B cell (primary cell): ENCODE measurements at regions not wholly inside any gene's neighbourhood (a gene's known extent, or its start where the extent isn't known, plus 50 kb on each side); places are given as distances from the start of the nearest gene placed in this dataset.
"Not testable (repeated sequence)": the region's sequence is repeated elsewhere in the genome, so short reads cannot be mapped to it uniquely, and the experiment has no call there.

Experiments used
- ATAC-seq: fragments of 200-7000 bp; cut with Tn5 transposase; one replicate; pipeline ENCODE4 v1.10.0; 2021; ENCODE audit warnings: low read depth, mild to moderate bottlenecking, moderate number of reproducible peaks, moderate library complexity
- CTCF ChIA-PET: fragments of 350-600 bp; sonication (Branson Sonifier 250); formaldehyde crosslinking; loops from one replicate; lab custom pipeline; 2021; ENCODE audit warnings: antibody characterized with exemption, inconsistent platforms; lab: Charles Lee
- POLR2A ChIA-PET: fragments of 350-600 bp; sonication (Branson Sonifier 250); formaldehyde crosslinking; loops from one replicate; lab custom pipeline; 2021; ENCODE audit warnings: antibody characterized with exemption; lab: Charles Lee
- DNase-seq: peaks from one replicate; pipeline ENCODE4 v3.0.0; 2013
- H2AFZ ChIP-seq: 2 replicates; pipeline ENCODE4 v1.6.1; 2012; ENCODE audit warnings: mild to moderate bottlenecking, low read depth, low read length; ENCODE audit not compliant: insufficient read depth, poor library complexity, severe bottlenecking
- H3K27ac ChIP-seq, 2 donors: 1 replicate in 1 of 2; 2 replicates in 1 of 2; pipeline ENCODE4 v1.5.1; 2012 to 2013; ENCODE audit warnings: low read length in 2 of 2, mild to moderate bottlenecking in 2 of 2, moderate library complexity in 1 of 2
- H3K27me3 ChIP-seq, 4 experiments: fragments of 200-600 bp in 1 of 4; sonication (generic) in 1 of 4; replicated peaks in 1 of 4; 1 replicate in 2 of 4; 2 replicates in 2 of 4; pipeline versions ENCODE4 v1.6.1 to v1.7.0; 2013 to 2016; ENCODE audit warnings: low read length in 3 of 4, mild to moderate bottlenecking in 2 of 4, mixed read lengths in 1 of 4, moderate library complexity in 1 of 4; ENCODE audit not compliant: insufficient read depth in 4 of 4, control insufficient read depth in 3 of 4; ENCODE audit errors: control extremely low read depth in 1 of 4
- H3K36me3 ChIP-seq, 2 experiments: replicated peaks in 1 of 2; 1 replicate in 1 of 2; 2 replicates in 1 of 2; pipeline versions ENCODE4 v1.6.1 to v1.7.1; 2013; ENCODE audit warnings: low read length in 1 of 2; ENCODE audit not compliant: insufficient read depth in 2 of 2, control insufficient read depth in 1 of 2; ENCODE audit errors: control extremely low read depth in 1 of 2, extremely low read depth in 1 of 2
- H3K4me1 ChIP-seq, 2 donors: fragments of 200-600 bp in 1 of 2; sonication (generic) in 1 of 2; 1 replicate in 1 of 2; 2 replicates in 1 of 2; pipeline versions ENCODE4 v1.5.1 to v1.6.1; 2013 to 2017; ENCODE audit warnings: low read length in 2 of 2; ENCODE audit not compliant: control insufficient read depth in 2 of 2, insufficient read depth in 2 of 2
- H3K4me2 ChIP-seq: replicated peaks from 2 replicates; pipeline ENCODE3; 2012; ENCODE audit warnings: mild to moderate bottlenecking, low read depth, low read length; ENCODE audit not compliant: poor library complexity, severe bottlenecking
- H3K4me3 ChIP-seq, 5 experiments: fragments of 200-600 bp in 1 of 5; sonication (generic) in 1 of 5; 1 replicate in 3 of 5; 2 replicates in 2 of 5; pipeline versions ENCODE4 v1.5.1 to v1.7.0; 2011 to 2016; ENCODE audit warnings: low read length in 4 of 5, mild to moderate bottlenecking in 4 of 5, low read depth in 2 of 5, control low read depth in 1 of 5, moderate library complexity in 1 of 5; ENCODE audit not compliant: insufficient read depth in 1 of 5; ENCODE audit errors: control extremely low read depth in 1 of 5, extremely low read depth in 1 of 5
- H3K79me2 ChIP-seq: fragments of 200-600 bp; sonication (generic); one replicate; pipeline ENCODE4 v1.6.0; 2016; ENCODE audit warnings: low read length; ENCODE audit not compliant: control insufficient read depth, insufficient read depth
- H3K9ac ChIP-seq: fragments of 200-600 bp; sonication (generic); 2 replicates; pipeline ENCODE4 v1.6.1; 2017; ENCODE audit warnings: mild to moderate bottlenecking, low read length, moderate library complexity
- H3K9me3 ChIP-seq, 3 donors: one replicate each; pipeline versions ENCODE4 v1.6.1 to v1.7.1; 2013; ENCODE audit warnings: low read length in 2 of 3; ENCODE audit not compliant: control insufficient read depth in 2 of 3, insufficient read depth in 1 of 3; ENCODE audit errors: control extremely low read depth in 1 of 3
- H4K20me1 ChIP-seq: 2 replicates; pipeline ENCODE4 v1.6.0; 2012; ENCODE audit warnings: mild to moderate bottlenecking, low read length; ENCODE audit not compliant: insufficient read depth, control insufficient read depth, poor library complexity, severe bottlenecking
- H3K27ac Mint-ChIP-seq: one replicate; pipeline ENCODE4 v1.8.0; 2021; ENCODE audit warnings: mixed read lengths
- H3K27me3 Mint-ChIP-seq: one replicate; pipeline ENCODE4 v1.8.0; 2021; ENCODE audit warnings: mixed read lengths
- H3K4me1 Mint-ChIP-seq: one replicate; pipeline ENCODE4 v1.8.0; 2021; ENCODE audit warnings: mixed read lengths
- H3K4me3 Mint-ChIP-seq: one replicate; pipeline ENCODE4 v1.8.0; 2021; ENCODE audit warnings: mixed read lengths
- H3K9me3 Mint-ChIP-seq: one replicate; pipeline ENCODE4 v1.8.0; 2022; ENCODE audit warnings: mixed read lengths; ENCODE audit not compliant: insufficient read depth
- EZH2 ChIP-seq: IDR thresholded peaks from 2 replicates; pipeline ENCODE4 v1.6.1; 2012; ENCODE audit warnings: borderline replicate concordance, low read depth, mild to moderate bottlenecking, moderate library complexity, low read length; ENCODE audit not compliant: insufficient read depth, poor library complexity, severe bottlenecking
- WGBS: methylation state at CpG from one replicate; pipeline ENCODE4 v1.1.5; 2013; ENCODE audit warnings: missing lambda C conversion rate; ENCODE audit not compliant: insufficient coverage; 5-methylcytosine and 5-hydroxymethylcytosine counted together
- intact Hi-C: fragments of 100-400 bp; cut with micrococcal nuclease; formaldehyde crosslinking; loops from one replicate; pipeline ENCODE4 v1.10.0; 2022
- TF ChIP-seq, protein P1 (sequence below): fragments of 200-600 bp; IDR thresholded peaks from one replicate; pipeline ENCODE4 v1.8.0; 2022; ENCODE audit warnings: antibody characterized with exemption, mild to moderate bottlenecking

DNA sequence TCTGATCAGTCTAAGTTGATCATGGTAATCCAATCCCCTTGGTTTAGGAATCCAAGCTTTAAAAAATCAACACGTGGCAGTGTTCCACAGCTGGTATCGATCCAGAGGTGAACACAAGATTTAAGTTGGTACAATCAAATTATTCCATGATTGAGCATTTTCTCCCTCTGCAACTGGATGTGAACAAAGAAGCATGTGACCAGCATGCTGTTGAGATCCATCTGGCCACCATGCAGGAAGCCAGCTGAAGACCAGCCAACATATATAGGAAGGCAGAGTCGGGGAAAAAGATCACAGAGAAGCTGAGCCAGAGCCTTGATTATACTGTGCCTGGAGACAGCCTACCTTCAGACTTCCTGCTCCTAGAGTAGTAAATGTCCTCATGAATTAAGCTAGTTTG is 158.3 kb downstream of the SEC23A start:
- Histone ChIP-seq H3K36me3 (no peaks in the 10 kb centered on the region), H3K9me3 (no peaks in the 10 kb centered on the region), H3K4me3 (no peak overlapping the region), H2AFZ (no peak overlapping the region), H3K4me1 (no peaks in the 10 kb centered on the region), H3K9ac (no peak overlapping the region), H3K27me3 (no peaks in the 10 kb centered on the region), H3K4me2 (no peak overlapping the region), H4K20me1 (no peaks in the 10 kb centered on the region), H3K79me2 (no peaks in the 10 kb centered on the region), H3K27ac (no peak overlapping the region)
- 88% methylated on average over 3 of the region's 3 CpGs for WGBS
- no peak overlapping the region for H3K27ac Mint-ChIP-seq
- POLR2A ChIA-PET: no interaction called here
- no peaks in the 10 kb centered on the region for H3K9me3 Mint-ChIP-seq
- no peak overlapping the region for H3K4me3 Mint-ChIP-seq
- ATAC-seq (no peak), DNase-seq (no peak)
- CTCF ChIA-PET: no interaction called here
- TF ChIP-seq EZH2: no peak
- TF ChIP-seq, protein P1, sequence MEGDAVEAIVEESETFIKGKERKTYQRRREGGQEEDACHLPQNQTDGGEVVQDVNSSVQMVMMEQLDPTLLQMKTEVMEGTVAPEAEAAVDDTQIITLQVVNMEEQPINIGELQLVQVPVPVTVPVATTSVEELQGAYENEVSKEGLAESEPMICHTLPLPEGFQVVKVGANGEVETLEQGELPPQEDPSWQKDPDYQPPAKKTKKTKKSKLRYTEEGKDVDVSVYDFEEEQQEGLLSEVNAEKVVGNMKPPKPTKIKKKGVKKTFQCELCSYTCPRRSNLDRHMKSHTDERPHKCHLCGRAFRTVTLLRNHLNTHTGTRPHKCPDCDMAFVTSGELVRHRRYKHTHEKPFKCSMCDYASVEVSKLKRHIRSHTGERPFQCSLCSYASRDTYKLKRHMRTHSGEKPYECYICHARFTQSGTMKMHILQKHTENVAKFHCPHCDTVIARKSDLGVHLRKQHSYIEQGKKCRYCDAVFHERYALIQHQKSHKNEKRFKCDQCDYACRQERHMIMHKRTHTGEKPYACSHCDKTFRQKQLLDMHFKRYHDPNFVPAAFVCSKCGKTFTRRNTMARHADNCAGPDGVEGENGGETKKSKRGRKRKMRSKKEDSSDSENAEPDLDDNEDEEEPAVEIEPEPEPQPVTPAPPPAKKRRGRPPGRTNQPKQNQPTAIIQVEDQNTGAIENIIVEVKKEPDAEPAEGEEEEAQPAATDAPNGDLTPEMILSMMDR: no peak
- intact Hi-C loops: no loop called here
- peaks cover 4% of the 10 kb centered on the region for H3K27me3 Mint-ChIP-seq
- H3K4me1 Mint-ChIP-seq: no peaks in the 10 kb centered on the region

DNA sequence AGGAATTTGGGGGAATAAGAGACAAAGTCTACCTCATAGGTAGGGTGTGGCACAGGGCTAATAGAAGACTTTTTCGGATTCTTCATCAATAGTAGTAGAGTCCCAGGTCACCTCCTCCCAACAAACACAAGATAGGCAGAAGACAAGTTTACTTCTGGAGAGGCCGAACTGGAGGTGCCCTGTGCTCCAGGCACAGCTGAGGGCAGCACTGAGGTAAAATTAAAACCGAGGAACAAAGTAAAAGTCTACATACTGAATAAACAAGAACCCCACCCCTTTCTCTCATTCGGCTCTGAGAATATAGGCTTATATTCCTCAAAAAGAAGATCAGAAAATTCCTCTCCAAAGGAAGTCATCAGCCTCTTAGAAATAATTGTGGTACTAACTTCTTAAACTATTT is 161.5 kb downstream of the SEC23A start:
- ChIA-PET CTCF (no interaction called here), POLR2A (no interaction called here)
- peaks cover 4% of the 10 kb centered on the region for H3K27me3 Mint-ChIP-seq
- Histone ChIP-seq H3K9ac (no peak overlapping the region), H3K9me3 (no peaks in the 10 kb centered on the region), H3K36me3 (no peaks in the 10 kb centered on the region), H3K27me3 (no peaks in the 10 kb centered on the region), H3K4me2 (no peak overlapping the region), H2AFZ (no peak overlapping the region), H3K27ac (no peak overlapping the region), H4K20me1 (no peaks in the 10 kb centered on the region), H3K4me3 (no peak overlapping the region), H3K4me1 (no peaks in the 10 kb centered on the region), H3K79me2 (no peaks in the 10 kb centered on the region)
- no peak overlapping the region for H3K27ac Mint-ChIP-seq
- H3K4me1 Mint-ChIP-seq: no peaks in the 10 kb centered on the region
- no peak overlapping the region for H3K4me3 Mint-ChIP-seq
- TF ChIP-seq, protein P1: no peak
- no peak for TF ChIP-seq EZH2
- DNase-seq (no peak), ATAC-seq (no peak)
- peaks cover 2% of the 10 kb centered on the region for H3K9me3 Mint-ChIP-seq
- intact Hi-C loops: no loop called here
- WGBS: 100% methylated on average over 1 of the region's 4 CpGs

DNA sequence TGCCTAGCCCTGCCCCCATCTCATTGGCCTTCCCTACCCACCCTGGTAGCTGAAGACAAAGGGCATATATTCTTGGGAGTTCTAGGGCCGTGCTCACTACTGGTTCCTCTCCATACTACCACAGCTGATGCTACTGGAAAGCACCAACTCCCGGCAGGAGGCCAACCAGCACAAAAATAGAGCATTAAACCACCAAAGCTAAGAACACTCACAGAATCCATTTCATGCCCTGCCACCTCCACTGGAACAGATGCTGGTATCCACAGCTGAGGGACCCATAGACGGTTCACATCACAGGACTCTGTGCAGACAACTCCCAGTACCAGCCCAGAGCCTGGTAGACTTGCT is 170.4 kb downstream of the SEC23A start:
- H2AFZ ChIP-seq, DNase-seq, H3K27ac ChIP-seq, H3K4me3 Mint-ChIP-seq, ATAC-seq, POLR2A ChIA-PET, H3K27me3 Mint-ChIP-seq, H3K4me1 ChIP-seq, H3K4me3 ChIP-seq, H3K27ac Mint-ChIP-seq, H3K79me2 ChIP-seq, H3K4me1 Mint-ChIP-seq, H3K9me3 ChIP-seq, H3K36me3 ChIP-seq, H3K27me3 ChIP-seq, H3K4me2 ChIP-seq, CTCF ChIA-PET, intact Hi-C loops, H3K9me3 Mint-ChIP-seq, H3K9ac ChIP-seq, H4K20me1 ChIP-seq: not testable (repeated sequence)
- 80% methylated on average over 3 of the region's 3 CpGs for WGBS
